Spleen (tissue), 7 donors: ENCODE measurements at regions not wholly inside any gene's neighbourhood (a gene's known extent, or its start where the extent isn't known, plus 50 kb on each side); places are given as distances from the start of the nearest gene placed in this dataset.

Experiments
- CTCF ChIP-seq, 11 experiments: fragments of 200-600 bp in 7 of 11; fragments of 450-650 bp in 4 of 11; sonication (generic) in 4 of 11; IDR thresholded peaks in 8 of 11; conservative IDR thresholded peaks in 3 of 11; 1 replicate in 7 of 11; 2 replicates in 4 of 11; pipeline versions ENCODE4 v1.4.0 to v1.8.0; 2016 to 2021; ENCODE audit warnings: antibody characterized with exemption in 11 of 11, inconsistent platforms in 4 of 11, mild to moderate bottlenecking in 1 of 11
- POLR2A ChIP-seq, 3 donors: fragments of 450-650 bp; IDR thresholded peaks; one replicate each; pipeline ENCODE4 v1.5.1; 2017; ENCODE audit warnings: antibody characterized with exemption in 3 of 3, mild to moderate bottlenecking in 1 of 3
- donor health status: DM: no; HTN: no; CAD: no; lungs with moderate emphysema.
- donor health status: DM: no; HTN: no; CAD: no.
- donor health status: DM: no; HTN: no; CAD: no.

DNA sequence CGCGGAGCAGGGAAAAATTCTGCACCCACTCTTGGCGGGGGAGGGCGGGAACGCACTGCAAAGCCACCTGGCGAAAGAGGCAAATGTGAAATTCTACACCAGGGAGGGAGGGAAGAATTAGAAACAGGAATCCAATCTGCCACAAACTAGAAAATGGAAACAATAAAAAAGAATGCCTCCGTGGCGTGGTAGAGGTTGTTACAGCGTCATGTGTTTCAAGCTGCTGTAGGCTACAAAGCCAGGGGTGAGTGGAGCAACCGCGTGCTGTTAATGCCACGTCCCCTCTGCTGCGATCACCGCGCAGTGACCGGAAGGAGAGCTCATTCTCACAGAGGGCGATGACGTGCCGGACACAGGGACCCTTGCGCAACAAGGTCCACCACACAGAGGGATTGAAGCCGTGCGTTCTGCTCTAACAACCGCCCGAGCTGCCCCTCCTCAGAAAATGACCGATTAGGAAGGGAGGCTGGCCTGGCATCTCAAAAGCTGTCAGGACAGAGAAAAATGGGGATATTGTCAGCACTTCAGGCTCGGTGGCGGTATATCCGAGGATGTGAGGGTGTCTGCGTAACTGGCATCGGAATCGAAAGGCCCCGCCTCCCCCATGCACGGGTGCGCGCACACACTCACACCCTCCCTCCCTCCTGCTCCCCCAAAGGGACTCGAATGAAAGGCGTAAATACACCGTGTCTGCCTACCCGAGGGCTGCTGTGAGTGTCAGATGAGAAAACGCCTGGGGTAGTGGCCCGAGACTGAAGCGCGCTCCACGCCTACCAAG is 70.8 kb upstream of the TNRC6C start:
- TF ChIP-seq CTCF (IDR thresholded peaks at IDR 0.05 in 8 of 11, conservative IDR thresholded peaks at IDR 0.05 in 3 of 11) (no peak), POLR2A (IDR thresholded peaks at IDR 0.05) (no peak)
